ENCODE measurements at regions not wholly inside any gene's neighbourhood (a gene's known extent, or its start where the extent isn't known, plus 50 kb on each side); places are given as distances from the start of the nearest gene placed in this dataset.
"Not testable (repeated sequence)": the region's sequence is repeated elsewhere in the genome, so short reads cannot be mapped to it uniquely, and the experiment has no call there.

DNA sequence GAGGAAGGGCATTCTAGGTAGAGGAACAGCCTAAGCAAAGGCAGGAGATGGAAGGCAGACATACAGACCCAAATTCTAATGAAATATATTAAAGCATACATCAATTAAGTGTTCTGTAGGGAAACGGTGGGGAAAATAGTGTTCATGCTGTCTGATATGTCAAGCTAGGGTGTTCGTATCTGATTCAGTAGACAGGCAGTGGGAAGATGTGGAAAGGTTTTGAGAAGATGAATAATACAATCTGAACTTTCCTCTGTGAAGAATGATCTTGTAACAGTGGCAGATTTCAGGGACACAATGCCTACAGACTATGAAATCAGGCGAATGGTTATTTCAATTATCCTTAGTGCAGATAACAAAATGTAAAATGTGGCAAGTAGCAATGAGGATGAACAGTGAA, 594.2 kb downstream of the KCTD12 start:
- DNase-seq (ENCODE audit: low spot score), result no peak

DNA sequence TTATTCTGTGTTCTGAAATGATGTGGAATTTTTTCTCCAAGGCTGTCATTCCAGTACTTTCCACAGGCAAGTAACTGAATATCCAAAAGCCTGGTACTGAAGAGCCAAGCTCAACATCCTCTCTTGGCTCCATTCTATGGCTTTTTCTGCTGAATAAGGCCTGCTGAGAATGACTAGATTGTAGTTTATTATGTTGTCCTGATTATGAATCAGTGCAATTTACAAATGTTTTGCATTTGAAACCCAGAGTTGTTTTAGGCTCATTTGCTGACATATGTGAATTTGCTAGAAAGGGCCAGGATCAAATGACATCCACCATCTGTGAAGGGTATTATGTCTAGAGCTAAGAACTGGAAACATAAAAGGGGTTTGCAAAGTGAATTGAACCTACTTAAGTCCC, 596.6 kb downstream of the KCTD12 start:
- DNase-seq (ENCODE audit: low spot score), result no peak

DNA sequence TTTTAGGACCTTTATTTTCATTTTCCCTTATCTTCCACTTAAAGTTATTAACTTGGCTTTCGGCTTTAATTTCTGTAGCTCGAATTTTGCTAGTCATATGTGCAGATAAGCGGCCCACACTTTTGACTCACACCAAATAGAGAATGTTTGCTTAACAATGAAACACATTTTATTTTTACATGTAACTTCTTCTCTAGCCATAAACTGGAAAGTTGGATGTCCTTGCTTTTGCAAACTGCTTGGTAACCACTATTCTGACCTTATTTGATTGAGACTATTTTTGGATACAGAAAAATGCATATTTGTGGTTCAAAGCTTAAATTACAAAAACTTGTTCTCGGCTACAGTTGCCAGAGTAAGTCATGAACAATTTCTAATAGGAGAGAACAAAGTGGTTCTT, 600.0 kb downstream of the KCTD12 start:
- DNase-seq (ENCODE audit: low spot score), result no peak

DNA sequence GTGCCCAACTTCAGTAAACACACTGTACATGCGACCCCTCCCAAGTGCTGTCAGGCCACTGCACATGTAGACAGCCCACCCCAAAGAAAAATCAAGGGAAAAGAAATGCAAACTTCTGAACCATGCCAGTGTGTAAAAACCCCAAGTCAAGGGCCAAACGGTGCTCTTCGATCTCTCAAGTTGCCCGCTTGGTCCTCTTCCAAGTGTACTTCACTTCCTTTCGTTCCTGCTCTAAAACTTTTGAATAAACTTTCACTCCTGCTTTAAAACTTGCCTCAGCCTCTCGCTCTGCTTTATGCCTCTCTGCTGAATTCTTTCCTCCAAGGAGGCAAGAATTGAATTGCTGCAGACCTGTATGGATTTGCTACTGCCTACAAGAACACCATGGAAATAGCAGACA, 600.7 kb downstream of the KCTD12 start:
- no peak for DNase-seq (ENCODE audit: low spot score)

DNA sequence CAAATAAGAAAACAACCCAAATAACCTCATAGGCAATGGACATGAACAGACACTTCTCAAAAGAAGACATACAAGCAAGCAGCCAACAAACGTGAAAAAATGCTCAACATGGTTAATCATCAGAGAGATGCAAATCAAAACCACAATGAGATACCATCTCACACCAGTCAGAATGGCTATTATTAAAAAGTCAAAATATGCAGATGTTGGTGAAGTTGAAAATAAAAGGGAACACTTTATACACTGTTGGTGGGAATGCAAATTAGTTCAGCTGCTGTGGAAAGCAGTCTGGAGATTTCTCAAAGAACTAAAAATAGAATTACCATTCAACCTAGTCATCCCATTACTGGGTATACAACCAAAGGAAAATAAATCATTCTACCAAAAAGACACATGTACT, 606.4 kb downstream of the KCTD12 start:
- DNase-seq (ENCODE audit: low spot score), result not testable (repeated sequence)

DNA sequence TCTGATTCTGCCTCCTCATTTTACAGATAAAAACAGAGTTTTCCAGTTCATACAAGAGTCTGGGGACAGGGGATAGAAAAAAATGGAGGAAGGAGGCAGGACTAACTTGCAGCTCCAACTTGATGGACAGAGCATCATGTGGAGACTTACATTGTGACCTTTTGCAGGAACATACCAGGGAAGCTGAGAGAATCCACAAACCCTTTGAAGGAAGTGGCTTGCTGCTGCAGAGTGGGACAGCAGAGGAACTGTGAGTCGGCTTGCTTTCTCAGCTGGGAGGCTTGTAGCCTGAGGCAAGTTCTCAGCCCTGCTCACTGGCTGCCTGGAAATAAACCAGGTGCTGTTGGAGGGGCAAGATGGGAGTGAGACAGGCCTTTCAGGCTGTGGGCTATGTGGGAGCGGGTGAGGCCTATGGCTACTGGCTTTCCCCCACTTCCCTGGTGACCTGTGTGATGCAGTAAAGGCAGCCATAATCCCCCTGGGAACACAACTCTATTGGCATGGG, 614.4 kb downstream of the KCTD12 start:
- no peak for DNase-seq (ENCODE audit: low spot score)

DNA sequence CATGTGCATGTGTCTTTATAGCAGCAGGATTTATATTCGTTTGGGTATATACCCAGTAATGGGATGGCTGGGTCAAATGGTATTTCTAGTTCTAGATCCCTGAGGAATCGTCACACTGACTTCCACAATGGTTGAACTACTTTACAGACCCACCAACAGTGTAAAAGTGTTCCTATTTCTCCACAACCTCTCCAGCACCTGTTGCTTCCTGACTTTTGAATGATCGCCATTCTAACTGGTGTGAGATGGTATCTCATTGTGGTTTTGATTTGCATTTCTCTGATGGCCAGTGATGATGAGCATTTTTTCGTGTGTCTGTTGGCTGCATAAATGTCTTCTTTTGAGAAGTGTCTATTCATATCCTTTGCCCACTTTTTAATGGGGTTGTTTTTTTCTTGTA, 617.9 kb downstream of the KCTD12 start:
- not testable (repeated sequence) for DNase-seq (ENCODE audit: low spot score)

DNA sequence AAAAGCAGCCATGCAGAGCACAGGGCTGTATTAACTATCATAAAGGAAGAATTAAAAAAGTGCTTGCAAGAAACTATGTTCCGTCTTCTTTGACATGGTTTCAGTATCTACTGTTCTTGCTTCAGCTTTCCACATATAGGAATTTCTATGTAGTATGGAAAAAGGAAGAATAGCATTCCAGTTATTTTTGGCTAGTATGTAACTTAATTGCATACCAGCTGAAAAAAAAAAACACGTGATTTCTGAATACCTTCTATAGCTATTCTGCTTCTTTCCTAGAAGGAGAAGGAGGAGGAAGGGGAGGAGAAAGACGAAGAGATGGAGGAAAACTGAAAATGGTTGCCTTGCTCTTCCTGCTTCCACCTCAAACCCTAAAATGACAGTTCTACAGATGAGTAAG, 619.0 kb downstream of the KCTD12 start:
- no peak for DNase-seq (ENCODE audit: low spot score)

DNA sequence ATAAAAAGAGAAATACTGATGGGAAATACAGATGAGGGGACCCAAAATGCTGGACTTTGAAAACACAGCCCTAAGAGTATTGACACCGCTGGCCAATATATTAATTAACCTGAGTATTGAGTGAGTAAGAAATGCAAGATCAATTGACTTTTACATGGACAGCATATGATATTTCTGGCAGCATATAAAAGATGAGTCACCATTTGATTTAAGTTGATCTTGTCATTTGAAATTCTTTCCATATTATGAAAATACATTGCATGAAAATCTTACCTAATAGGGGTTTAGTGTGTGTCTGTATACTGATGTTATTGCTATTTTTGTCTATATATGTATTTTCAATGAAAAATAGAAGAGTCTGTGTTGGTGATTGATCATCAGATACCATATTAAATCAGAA, 619.6 kb downstream of the KCTD12 start:
- DNase-seq (ENCODE audit: low spot score), result no peak

DNA sequence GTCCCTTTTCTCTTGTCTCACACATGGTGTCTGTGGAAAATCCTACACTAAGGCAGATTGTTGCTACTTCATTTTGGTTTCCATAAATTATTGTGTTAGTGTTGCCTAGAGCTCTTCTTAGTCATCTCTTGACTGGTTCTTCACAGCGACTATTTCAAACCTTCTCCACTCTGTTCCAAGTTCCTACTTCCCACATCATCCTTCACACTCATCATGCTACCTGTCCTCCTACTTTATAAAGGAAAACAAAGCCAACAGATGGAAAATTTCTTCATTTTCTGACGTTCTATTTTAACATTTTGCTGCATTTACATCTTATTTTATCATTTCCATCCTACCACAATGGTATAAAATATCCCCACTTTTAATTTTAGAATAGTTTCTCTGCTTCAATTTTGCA, 614.1 kb downstream of the LMO7 start:
- DNase-seq (ENCODE audit: low spot score), result no peak

DNA sequence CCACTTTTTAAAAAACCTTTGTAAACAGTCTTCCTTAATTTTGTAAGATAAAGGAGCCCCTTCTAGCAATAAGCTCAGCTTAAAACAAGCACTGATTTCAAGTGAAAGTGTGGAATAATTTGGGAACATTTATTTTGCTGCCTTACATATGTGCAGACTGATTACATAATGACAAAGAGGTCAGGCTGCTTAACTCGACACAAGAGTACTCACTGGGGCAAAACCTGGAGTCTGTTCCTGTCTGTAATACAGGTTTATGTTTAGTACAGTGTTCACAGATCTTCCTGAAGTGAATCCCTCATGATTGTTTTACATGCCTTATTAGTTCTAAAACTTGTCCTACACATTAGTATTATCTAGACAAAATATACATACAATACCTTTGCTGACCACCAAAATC, 609.8 kb downstream of the LMO7 start:
- no peak for DNase-seq (ENCODE audit: low spot score)

DNA sequence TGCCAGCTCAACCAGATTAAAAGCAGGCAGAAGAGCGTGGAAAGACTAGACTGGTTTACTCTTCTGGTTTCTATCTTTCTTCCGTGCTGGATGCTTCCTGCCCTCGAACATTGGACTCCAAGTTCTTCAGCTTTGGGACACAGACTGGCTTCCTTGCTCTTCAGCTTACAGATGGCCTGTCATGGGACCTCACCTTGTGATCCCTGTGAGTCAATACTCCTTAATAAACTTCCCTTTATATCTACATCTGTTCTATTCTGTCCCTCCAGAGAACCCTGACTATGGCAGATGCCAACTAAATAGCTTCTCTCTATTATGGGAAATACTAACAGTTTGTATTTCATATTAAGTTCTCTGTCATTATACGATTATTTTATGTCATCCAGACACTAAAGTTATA, 609.1 kb downstream of the LMO7 start:
- no peak for DNase-seq (ENCODE audit: low spot score)

DNA sequence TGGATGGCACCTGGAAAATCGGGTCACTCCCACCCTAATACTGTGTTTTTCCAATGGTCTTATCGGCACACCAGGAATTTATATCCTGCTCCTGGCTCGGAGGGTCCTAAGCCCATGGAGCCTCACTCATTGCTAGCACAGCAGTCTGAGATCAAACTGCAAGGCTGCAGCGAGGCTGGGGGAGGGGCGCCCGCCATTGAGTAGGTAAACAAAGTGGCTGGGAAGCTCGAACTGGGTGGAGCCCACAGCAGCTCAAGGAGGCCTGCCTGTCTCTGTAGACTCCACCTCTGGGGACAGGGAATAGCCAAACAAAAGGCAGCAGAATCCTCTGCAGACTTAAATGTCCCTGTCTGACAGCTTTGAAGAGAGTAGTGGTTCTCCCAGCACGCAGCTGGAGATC, 607.0 kb downstream of the LMO7 start:
- DNase-seq (ENCODE audit: low spot score), result not testable (repeated sequence)

DNA sequence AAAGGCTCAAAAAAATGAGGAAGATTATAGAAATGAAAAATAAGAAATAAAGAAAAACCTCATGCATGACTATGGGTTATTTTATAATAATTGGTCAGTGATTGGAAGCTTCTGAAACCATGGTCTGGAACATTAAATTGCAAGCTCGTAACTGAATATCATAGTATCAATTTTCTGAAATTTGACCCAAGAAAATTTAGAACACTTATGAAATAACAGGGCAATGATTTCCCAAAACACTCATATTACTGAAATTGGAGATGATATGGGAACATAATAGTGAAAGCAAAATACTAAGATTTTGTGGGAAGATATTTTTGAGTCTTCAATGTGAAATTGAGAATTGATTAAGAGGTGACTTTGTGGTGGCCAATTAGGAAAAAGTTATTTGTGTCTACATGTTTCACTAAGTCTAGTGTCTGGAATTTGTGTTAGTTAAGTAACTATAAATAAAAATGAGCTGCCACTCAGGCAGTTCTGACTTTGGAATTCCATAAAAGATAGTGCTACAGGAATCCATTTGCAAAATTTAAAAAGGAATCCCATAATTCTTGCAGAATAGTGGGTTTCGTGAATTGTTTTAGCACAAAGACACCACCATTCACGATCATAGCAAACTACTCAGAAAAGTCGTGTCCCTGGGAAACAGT, 603.0 kb downstream of the LMO7 start:
- no peak for DNase-seq (ENCODE audit: low spot score)

DNA sequence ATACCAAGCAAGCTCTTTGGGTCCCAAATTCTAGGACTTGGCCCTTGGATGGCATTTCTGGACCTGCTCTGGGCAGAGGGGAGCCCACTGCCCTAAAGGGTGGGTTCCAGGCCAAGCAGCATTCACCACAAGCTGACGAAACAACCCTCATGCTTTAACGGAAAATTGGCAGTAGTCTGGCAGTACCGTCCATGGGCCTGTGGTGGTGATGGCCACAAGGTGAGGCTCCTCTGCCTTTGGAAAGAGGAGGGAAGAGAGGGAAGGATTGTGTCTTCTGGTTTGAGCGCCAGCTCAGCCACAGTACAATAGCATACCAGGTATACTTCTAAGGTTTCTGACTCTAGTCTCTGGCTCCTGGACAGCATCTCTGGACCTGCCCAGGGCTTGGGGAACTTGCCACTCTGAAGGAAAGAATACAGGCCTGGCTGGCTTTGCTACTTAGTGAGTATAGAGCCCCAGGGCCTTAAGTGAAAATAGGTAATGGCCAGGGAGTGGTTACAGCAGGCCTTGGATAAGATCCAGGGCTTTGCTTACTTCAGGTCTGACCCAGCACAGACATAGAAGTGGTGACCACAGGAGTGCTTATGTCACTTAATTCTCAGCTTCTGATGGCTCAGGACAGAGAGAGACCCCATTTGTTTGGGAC, 595.5 kb downstream of the LMO7 start:
- DNase-seq (ENCODE audit: low spot score), result no peak

DNA sequence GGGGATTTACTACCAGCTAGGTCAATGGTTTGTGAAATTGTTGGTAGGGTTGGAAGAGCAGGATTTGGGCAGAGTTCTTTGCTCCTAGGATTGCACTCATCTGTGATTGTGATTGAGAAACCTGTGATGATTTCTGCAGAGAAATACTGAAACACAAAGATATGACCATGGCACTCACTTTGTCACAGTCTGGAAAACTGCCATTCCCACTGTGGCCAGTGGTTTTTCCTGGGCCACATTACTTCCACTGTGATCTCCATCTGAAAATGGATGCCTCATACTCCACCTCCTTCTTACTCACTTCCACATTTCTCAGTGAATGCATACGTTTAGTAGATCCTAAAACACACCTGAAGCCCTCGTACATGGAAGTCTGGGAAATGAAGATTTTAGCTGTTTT, 593.2 kb downstream of the LMO7 start:
- DNase-seq (ENCODE audit: low spot score), result no peak

DNA sequence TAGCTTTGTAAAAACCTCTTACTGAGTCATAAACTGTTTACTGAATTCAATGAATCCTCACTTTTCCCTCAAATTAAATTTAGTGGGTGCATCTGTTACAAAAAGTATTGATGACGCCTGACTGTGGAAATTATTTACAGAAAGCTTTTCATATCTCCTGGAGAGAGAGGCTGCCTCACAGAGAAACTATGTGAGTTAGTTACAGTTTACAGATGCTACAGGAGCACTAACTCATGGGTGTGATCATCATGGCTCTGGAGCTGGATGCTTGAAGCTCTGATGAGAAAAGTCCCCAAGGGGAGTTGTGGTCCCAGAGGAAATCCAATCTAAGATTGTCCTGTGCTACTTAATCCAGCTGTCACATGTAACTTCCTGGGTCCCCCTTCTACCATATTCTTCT, 590.8 kb downstream of the LMO7 start:
- no peak for DNase-seq (ENCODE audit: low spot score)

DNA sequence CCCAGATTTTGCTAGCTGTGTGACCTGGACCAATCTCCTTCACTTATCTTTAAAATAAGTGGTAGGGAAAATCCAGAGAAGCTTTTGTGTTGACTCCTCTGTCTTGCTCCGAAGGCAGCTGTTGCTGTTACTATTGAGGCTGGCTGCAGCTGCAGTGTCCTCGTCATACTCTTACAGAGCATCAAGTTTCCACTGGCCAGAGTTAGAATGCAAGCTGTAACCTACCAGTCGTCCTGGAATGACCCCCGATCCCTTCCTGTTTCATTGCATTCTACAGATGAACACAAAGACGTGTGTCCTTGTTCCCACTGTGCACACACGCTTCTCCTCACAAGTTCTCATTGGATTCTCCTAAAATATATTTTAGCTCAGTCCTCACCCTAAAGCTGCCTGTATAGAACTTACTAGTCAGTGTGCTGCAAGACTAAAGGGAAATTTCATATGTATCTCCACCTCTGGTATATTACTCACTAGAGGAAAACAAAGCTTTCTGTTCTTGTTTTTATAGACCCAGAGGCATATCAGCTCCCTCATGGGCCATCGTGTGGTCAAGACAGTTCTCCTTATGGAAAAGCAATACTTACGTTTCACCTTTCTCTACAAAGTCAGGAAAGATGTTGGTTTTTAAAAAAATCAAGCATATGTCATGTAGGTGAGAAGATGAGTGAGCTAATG, 589.8 kb downstream of the LMO7 start:
- DNase-seq (ENCODE audit: low spot score), result no peak

DNA sequence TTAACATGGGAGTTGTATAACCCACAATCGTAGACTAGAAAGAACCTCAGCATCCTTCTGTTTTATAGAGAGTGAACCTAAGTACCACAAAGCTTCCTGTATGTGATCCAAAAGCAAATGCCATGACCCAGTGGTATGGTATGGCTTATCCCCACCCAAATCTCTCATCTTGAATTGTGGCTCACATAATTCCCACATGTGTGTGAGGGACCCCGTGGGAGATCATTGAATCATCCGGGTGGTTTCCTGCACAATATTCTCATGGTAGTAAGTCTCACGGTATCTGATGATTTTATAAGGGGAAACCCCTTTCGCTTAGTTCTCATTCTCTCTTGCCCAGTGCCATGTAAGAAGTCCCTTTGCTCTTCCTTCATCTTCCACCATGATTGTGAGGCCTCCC, 587.9 kb downstream of the LMO7 start:
- no peak for DNase-seq (ENCODE audit: low spot score)

DNA sequence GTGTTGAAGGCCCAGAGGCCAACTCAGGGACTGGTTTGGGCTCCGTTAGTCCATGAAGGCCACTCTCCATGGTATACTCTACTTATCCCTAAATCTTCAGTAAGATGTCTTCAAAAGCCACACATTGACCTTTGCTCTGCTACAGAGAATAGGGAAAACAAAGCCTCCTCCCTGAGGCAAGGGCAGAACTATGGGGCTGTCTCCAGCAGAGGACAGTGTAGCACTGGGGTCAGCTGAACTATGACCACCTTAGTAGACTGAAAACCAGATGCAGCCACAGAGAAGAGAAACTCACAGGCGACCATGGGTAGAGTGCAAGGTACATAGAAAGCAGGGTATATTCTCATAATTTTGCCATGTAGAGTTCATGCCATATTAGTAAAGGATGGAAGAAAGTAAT, 587.4 kb downstream of the LMO7 start:
- DNase-seq (ENCODE audit: low spot score), result no peak

DNA sequence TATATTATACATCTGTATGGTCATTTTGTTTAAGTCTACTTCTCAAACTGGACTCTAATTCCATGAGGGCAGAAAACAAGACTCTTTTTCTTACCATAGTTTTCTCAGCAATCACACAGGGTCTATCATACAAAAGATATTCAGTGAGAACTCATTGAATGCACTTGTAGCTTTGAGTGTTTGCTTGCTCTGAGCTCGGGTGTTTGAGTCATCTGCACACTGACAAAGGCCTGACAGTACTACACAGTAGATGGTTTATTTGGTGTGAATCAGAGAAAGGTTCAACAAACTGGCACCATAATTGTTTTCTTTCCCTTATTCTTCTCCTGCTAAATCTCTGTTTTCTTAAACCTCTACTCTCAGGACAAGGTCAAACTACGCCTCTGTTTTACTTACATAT, 586.4 kb downstream of the LMO7 start:
- no peak for DNase-seq (ENCODE audit: low spot score)

DNA sequence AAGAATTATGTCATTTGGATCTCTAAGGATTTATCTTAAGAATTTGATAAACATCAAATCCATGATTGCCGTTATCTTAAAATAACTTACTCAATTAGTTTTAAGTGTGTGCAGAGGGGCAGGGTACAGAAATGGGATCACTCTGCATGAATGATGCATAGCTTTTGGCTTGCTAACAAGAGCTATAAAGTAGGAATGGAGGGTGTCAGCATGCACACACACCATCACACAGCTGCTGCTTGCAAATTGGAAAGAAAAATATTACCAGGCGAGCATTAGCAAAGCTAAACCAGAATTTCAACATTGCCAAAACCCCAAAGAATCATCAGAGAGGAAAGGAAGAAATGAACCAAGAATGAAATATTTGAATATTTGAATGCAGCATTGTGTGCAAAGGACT, 580.6 kb downstream of the LMO7 start:
- no peak for DNase-seq (ENCODE audit: low spot score)

DNA sequence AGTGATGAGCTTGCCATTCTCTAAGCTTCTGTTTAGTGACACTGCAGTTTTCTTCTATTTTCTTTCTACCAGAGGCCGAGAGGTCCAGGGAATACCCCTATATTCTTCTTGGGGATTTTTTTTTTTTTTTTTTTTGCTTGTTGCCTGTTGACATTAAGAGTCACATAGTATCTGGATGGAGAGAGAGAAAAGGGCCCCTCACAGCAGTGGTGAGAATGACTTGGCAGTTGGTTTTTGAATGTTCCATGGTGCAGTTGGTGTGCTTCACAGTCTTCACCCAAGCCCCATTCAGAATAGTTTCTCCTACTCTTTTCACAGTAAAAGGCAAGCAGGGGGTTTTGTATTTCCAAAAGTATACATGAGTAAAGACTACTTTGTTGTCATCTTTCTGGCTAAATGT, 577.9 kb downstream of the LMO7 start:
- no peak for DNase-seq (ENCODE audit: low spot score)

All from HT-29 (cell line).